ENCODE measurements at regions not wholly inside any gene's neighbourhood (a gene's known extent, or its start where the extent isn't known, plus 50 kb on each side); places are given as distances from the start of the nearest gene placed in this dataset.

DNA sequence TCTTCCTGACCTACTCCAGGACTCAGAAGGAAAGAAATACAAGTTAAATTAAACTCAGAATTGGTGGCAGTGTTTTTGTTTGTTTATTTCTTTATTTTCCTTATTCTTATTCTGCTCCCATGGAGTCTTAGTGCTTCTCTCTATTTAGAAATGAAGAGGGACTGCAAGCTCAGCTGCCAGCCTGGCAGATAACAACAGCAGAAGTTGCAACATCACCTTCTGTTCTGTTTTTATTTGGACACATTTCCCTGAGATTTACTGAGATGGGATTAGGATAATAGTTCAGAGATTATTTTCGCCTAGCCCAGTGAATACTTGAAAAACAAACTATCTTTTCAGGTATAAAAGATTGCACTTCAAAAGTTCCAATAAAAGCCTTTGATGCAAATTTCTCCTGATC is 70.4 kb upstream of the DTNA start:
- TF ChIP-seq, protein P1, sequence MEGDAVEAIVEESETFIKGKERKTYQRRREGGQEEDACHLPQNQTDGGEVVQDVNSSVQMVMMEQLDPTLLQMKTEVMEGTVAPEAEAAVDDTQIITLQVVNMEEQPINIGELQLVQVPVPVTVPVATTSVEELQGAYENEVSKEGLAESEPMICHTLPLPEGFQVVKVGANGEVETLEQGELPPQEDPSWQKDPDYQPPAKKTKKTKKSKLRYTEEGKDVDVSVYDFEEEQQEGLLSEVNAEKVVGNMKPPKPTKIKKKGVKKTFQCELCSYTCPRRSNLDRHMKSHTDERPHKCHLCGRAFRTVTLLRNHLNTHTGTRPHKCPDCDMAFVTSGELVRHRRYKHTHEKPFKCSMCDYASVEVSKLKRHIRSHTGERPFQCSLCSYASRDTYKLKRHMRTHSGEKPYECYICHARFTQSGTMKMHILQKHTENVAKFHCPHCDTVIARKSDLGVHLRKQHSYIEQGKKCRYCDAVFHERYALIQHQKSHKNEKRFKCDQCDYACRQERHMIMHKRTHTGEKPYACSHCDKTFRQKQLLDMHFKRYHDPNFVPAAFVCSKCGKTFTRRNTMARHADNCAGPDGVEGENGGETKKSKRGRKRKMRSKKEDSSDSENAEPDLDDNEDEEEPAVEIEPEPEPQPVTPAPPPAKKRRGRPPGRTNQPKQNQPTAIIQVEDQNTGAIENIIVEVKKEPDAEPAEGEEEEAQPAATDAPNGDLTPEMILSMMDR (IDR thresholded peaks at IDR 0.05; ENCODE audit: low read length) = no peak
- no peak for TF ChIP-seq EZH2 (IDR thresholded peaks at IDR 0.05; ENCODE audit: borderline replicate concordance, low read length)
